Left forelimb (tissue), 1 donor: ENCODE measurements at regions not wholly inside any gene's neighbourhood (a gene's known extent, or its start where the extent isn't known, plus 50 kb on each side); places are given as distances from the start of the nearest gene placed in this dataset.

Source experiments
- DNase-seq: peaks from one replicate; pipeline ENCODE4 v3.0.0-alpha.2; 2018; ENCODE audit warnings: low spot score

DNA sequence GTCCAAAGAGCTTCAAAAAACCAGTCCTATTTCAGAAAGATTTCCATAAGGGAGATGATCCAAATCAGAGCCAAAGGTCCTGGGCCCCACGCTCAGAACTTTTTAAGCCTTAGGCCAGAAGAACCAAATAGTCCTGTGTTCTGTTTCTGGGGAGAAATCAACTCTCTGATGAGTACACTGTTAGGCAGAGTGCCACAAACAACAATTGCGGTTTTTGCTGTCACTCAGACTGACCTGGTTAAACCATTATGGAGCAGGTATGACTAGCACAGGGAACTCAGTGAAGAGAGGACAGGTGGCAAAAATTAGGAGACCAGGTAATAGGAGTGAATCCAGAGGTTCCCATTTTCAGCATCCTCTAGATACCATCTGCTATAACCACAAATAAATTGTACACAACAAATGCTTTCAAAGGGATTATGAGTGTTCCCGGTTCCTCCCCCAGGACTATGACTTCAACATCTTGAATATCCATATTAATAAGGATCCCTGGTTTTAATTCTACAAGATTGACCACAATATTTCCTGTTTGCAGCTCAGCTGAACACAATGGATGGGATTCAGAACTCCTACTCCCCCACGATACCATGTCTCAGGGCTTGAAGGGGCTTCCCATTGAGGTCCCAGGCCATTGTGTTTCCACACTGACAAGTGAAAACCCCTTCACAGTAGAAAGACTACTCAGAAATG is 52.1 kb upstream of the FREM1 start:
- DNase-seq, result no peak

DNA sequence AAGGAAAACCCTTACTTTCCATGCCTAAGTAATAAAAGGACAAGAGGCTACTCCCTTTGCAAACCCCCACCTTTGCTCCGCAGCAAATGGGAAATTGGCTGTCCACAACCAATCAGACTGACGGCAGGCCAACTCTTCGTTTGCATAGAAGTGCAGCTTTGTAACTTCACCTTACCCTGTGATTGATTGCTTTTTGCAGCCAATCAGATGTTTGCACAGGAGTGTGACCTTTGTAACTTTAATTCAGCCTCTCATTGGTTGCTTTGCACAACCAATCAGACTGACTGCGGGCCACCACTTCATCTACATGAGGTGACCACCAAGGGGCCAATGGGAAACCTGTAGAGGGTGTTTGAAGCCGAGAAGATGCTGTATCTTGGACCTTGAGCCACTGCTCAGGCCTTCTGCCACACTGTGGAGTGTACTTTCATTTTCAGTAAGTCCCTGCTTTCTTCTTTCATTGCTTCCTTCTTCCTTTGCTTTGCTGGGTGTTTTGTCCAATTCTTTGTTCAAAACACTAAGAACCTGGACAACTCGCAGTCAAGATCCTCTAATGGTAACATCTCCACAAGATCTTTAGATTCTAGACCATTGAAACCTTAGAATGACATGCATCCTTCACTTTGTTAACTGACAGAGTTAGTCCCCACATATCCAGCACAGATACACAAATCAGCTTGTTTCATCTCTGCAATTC is 51.3 kb upstream of the FREM1 start:
- no peak for DNase-seq

DNA sequence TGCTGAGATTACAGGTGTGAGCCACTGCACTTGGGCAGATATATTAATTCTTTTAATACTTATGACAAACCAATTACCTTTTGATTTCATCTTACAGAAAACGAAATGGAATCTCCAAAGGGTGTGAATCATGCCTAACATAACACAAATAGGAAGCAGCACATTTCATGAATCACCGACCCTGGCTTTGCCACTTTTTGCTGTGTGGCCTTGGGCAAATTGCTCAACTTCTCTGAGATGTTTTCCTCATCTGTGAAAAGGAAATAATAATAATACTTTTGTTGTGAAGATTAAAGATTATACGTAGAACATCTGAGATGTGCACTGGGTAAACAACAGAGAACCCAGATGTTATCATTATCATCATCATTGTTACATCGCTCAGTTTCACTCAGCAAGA is 50.7 kb upstream of the FREM1 start:
- DNase-seq, result no peak
